Upper lobe of left lung (tissue), 6 donors: ENCODE measurements at regions not wholly inside any gene's neighbourhood (a gene's known extent, or its start where the extent isn't known, plus 50 kb on each side); places are given as distances from the start of the nearest gene placed in this dataset.

Experiments
- ATAC-seq, 2 donors: fragments of 200-7000 bp; cut with Tn5 transposase; one replicate each; pipeline ENCODE4 v1.9.1; 2022; ENCODE audit warnings: mild to moderate bottlenecking in 2 of 2, moderate library complexity in 2 of 2; ENCODE audit not compliant: low FRiP score in 2 of 2
- DNase-seq, 2 donors: peaks; one replicate each; pipeline ENCODE4 v3.0.0-alpha.2; 2019 to 2020
- H3K27ac ChIP-seq, 4 donors: fragments of 200-600 bp; sonication (generic); one replicate each; pipeline ENCODE4 v1.5.1; 2016 to 2019
- H3K27me3 ChIP-seq, 4 donors: fragments of 200-600 bp; sonication (generic); one replicate each; pipeline ENCODE4 v1.5.1; 2017 to 2019
- H3K36me3 ChIP-seq, 4 donors: fragments of 200-600 bp; sonication (generic); one replicate each; pipeline ENCODE4 v1.5.1; 2016 to 2019
- H3K4me1 ChIP-seq, 4 donors: fragments of 200-600 bp; sonication (generic); one replicate each; pipeline ENCODE4 v1.5.1; 2018 to 2019
- H3K4me3 ChIP-seq, 4 donors: fragments of 200-600 bp; sonication (generic); one replicate each; pipeline ENCODE4 v1.5.1; 2017 to 2019; ENCODE audit warnings: mild to moderate bottlenecking in 2 of 4, moderate library complexity in 1 of 4
- H3K9me3 ChIP-seq, 4 donors: fragments of 200-600 bp; sonication (generic); one replicate each; pipeline ENCODE4 v1.5.1; 2018 to 2019
- CTCF ChIP-seq, 6 experiments: fragments of 450-650 bp in 4 of 6; fragments of 200-600 bp in 2 of 6; sonication (generic) in 2 of 6; IDR thresholded peaks; one replicate each; pipeline ENCODE4 v1.5.1; 2016 to 2019; ENCODE audit warnings: antibody characterized with exemption in 6 of 6
- EP300 ChIP-seq, 4 donors: sonication (generic); formaldehyde crosslinking; IDR thresholded peaks; one replicate each; pipeline ENCODE4 v1.5.1; 2017; ENCODE audit warnings: antibody characterized with exemption in 4 of 4, control low read depth in 2 of 4
- POLR2A ChIP-seq, 4 donors: fragments of 450-650 bp; IDR thresholded peaks; one replicate each; pipeline ENCODE4 v1.5.1; 2016 to 2017; ENCODE audit warnings: antibody characterized with exemption in 4 of 4, mild to moderate bottlenecking in 2 of 4
- POLR2AphosphoS5 ChIP-seq, 2 donors: sonication (generic); formaldehyde crosslinking; IDR thresholded peaks; one replicate each; pipeline ENCODE4 v1.5.1; 2017; ENCODE audit warnings: antibody characterized with exemption in 2 of 2
- WGBS, 2 donors: methylation state at CpG; one replicate each; pipeline ENCODE4 v1.1.5; 2017 to 2018; 5-methylcytosine and 5-hydroxymethylcytosine counted together
- donor health status: DM: no; HTN: no; CAD: no; lungs with moderate emphysema.
- donor health status: DM: no; HTN: yes; CAD: no; lungs with severe emphysema.

- Histone ChIP-seq H3K4me1 (no peaks in the 10 kb centered on the region), H3K27ac (no peak overlapping the region), H3K4me3 (no peak overlapping the region), H3K36me3 (no peaks in the 10 kb centered on the region), H3K9me3 (no peaks in the 10 kb centered on the region), H3K27me3 (no peaks in the 10 kb centered on the region)
- TF ChIP-seq EP300 (IDR thresholded peaks at IDR 0.05), result no peak
- no peak for TF ChIP-seq POLR2AphosphoS5 (IDR thresholded peaks at IDR 0.05)
- TF ChIP-seq CTCF (IDR thresholded peaks at IDR 0.05), result no peak
- no peak for TF ChIP-seq POLR2A (IDR thresholded peaks at IDR 0.05)
- 77 to 84% methylated on average over 5 of the region's 5 CpGs for WGBS, 2 donors
- DNase-seq (no peak), ATAC-seq (no peak)
Measured at GRCh38 chr4:77393996-77394395, 211.6 kb upstream of the CXCL13 start.

GRCh38 chr4:77395481-77395880 lies 210.1 kb upstream of the CXCL13 start:
- ATAC-seq (no peak), DNase-seq (no peak)
- Histone ChIP-seq H3K4me3 (no peak overlapping the region), H3K27me3 (no peaks in the 10 kb centered on the region), H3K9me3 (no peaks in the 10 kb centered on the region), H3K36me3 (no peaks in the 10 kb centered on the region), H3K4me1 (no peaks in the 10 kb centered on the region), H3K27ac (no peak overlapping the region)
- WGBS, 2 donors, result 85 to 89% methylated on average over 1 of the region's 1 CpG
- TF ChIP-seq EP300 (IDR thresholded peaks at IDR 0.05), result no peak
- TF ChIP-seq POLR2A (IDR thresholded peaks at IDR 0.05), result no peak
- TF ChIP-seq CTCF (IDR thresholded peaks at IDR 0.05), result no peak

- WGBS, 2 donors, result 90 to 100% methylated on average over 1 of the region's 1 CpG
- DNase-seq, result no peak
- Histone ChIP-seq H3K27ac (no peak overlapping the region), H3K9me3 (no peaks in the 10 kb centered on the region), H3K36me3 (no peaks in the 10 kb centered on the region), H3K4me1 (no peaks in the 10 kb centered on the region), H3K4me3 (no peak overlapping the region), H3K27me3 (no peaks in the 10 kb centered on the region)
- TF ChIP-seq EP300 (IDR thresholded peaks at IDR 0.05), result no peak
- no peak for ATAC-seq
Measured at GRCh38 chr4:77398256-77398655, 207.4 kb upstream of the CXCL13 start.

- Histone ChIP-seq H3K9me3 (no peaks in the 10 kb centered on the region), H3K4me3 (no peak overlapping the region), H3K36me3 (no peaks in the 10 kb centered on the region), H3K4me1 (no peaks in the 10 kb centered on the region), H3K27me3 (no peaks in the 10 kb centered on the region), H3K27ac (no peak overlapping the region)
- DNase-seq (no peak), ATAC-seq (no peak)
- TF ChIP-seq EP300 (IDR thresholded peaks at IDR 0.05) (no peak), CTCF (IDR thresholded peaks at IDR 0.05) (no peak), POLR2AphosphoS5 (IDR thresholded peaks at IDR 0.05) (no peak), POLR2A (IDR thresholded peaks at IDR 0.05) (no peak)
Measured at GRCh38 chr4:77399831-77400230, 205.8 kb upstream of the CXCL13 start.

- Histone ChIP-seq H3K9me3 (no peaks in the 10 kb centered on the region), H3K27ac (no peak overlapping the region), H3K4me3 (no peak overlapping the region), H3K27me3 (no peaks in the 10 kb centered on the region), H3K4me1 (no peaks in the 10 kb centered on the region), H3K36me3 (no peaks in the 10 kb centered on the region)
- DNase-seq (no peak), ATAC-seq (no peak)
- WGBS, 2 donors, result 37 to 40% methylated on average over 3 of the region's 3 CpGs
- TF ChIP-seq POLR2A (IDR thresholded peaks at IDR 0.05), result no peak
- TF ChIP-seq EP300 (IDR thresholded peaks at IDR 0.05), result no peak
- TF ChIP-seq CTCF (IDR thresholded peaks at IDR 0.05), result no peak
Measured at GRCh38 chr4:77413766-77414165, 191.9 kb upstream of the CXCL13 start.
